ENCODE measurements at regions not wholly inside any gene's neighbourhood (a gene's known extent, or its start where the extent isn't known, plus 50 kb on each side); places are given as distances from the start of the nearest gene placed in this dataset.

DNA sequence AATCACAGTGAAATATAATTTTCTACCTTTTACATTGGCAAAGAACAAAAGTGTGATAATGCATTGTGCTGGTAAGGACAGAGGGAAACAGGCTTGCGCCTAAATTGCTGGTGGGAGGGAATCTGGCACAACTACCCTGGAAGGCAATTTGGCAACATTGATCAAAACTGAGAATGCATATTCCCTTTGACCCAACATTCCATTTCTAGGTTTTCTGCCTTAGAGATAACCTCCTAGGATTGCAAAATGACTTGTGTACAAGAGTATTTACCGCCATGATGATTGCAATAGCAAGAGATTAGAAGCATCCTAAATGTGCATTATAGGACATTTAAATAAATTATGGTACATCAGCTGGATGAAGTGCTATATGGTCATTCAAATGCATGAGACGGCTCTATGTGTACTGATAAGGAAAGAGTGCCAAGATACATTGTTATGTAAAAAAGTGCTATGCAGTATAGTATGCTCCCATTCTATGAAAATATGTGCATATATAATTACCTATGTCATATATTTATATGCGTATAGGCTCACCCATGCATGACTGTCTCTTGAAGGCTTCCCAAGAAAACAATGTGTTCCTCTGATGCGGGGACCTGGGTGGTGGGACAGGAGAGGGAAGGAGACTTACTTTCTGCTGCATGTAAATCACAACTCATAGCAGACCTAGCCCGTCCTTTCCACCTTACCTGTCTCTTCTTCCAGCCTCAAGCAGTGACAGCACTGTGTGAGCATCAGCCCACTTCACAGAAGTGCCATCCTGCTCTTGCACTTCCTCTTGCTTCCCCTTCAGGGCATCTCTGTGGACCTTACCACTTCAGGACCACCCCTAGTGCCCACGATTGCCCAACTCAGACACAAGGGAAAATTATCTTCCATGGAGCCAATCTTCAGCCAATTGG is 249.9 kb upstream of the TLE3 start:
- DNase-seq (ENCODE audit: low spot score) = no peak

GRCh38 chr15:70345251-70346019 is 247.7 kb upstream of the TLE3 start:
- DNase-seq (ENCODE audit: low spot score) = no peak

GRCh38 chr15:70344666-70345065 is 246.9 kb upstream of the TLE3 start:
- no peak for DNase-seq (ENCODE audit: low spot score)

DNA sequence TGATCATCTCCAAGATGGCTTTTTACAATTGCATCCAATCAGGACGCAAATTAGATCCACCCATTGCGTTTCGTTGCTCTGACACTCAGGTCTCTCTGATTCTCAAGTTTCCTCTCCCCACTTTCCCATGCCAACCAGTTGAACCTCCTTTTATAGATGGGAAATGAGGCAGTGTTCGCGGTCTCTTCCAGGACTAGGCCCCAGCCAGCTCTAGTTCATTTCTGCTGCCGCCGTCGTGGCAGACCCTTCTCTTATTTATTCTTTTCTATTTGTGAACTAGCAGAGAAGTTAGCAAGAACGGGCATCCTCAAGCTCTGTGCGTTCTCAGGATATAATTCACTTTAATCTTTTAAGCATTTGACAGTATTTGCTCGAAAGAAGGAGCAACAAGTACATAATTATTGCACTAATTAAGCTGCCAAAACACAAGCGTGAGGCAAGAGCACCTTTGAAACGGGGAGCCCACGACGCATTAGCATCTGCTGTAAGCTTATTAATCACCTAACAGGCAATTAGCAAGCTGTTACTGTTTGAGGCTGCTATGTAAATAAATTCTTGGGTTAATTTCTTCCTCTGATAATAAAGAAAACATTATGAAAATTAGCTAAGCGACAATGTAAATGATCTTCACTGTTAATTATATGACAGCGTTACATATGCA is 246.4 kb upstream of the TLE3 start:
- DNase-seq (ENCODE audit: low spot score) = no peak

DNA sequence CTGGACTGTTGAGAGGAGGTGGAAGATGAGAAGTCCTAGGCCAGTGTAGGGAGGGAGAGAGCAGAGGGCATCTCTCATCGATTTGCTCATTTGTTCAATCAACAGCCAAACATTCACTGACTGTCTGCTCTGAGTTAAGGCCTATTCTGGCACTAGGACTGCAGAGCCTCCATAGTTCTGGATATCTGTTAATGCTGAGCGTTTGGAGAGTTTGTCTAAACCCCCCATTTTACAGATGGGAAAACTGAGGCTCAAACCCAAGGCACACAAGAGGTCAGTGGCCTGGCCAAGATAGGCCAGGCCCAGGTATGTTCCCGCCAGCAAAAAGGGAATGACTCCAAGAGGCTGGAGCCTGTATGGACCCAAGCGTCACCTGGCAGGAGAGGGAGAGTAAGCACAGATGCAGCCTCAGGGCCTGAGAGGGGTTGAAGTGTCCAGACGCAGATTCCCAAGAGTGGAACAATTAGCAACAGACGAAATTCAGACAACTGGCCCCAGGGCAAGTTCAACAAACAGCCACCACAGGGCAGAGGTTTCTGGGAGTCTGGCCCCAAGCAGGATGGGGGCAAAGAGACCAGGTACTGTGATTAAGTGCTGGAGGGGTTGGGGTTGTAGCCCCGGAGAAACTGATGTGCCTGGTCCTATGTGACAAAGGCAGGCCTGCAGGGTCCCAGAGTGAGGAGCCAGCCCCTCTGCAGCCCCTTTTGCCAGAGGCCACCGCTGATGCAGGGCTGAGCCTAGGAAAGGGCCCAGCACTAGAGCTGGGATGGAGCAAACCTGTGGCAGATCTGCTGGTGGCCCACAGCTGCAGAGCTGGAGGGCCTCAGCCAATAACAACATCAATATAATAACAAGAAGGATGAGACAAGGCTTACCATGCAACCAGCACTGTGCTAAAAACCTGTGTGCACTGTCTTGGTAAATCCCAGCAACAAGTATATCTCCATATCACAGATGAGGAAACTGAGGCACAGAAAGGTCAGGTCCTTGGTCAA is 245.1 kb upstream of the TLE3 start:
- DNase-seq (ENCODE audit: low spot score) = no peak

- DNase-seq (ENCODE audit: low spot score) = no peak
Measured at GRCh38 chr15:70342141-70342540, 244.4 kb upstream of the TLE3 start.

DNA sequence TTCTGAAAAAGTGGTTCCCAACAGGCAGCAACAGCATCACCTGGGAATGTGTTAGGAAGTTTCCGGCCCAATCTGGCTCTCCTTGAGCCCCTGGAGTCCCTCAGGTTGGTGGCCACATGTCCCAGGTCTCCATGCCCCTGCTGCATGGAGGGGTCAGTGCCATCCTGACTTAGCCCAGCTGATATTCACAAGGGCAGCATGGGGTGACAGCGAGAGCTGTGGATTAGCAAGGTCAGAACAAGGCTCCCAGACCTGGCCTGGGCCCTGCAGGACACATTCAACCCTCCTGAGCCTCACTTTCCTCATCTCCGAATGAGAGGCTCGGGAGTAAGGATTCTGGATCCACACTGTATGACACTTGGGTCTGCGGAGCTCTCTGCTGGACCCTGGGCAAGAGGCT is 243.8 kb upstream of the TLE3 start:
- DNase-seq (ENCODE audit: low spot score) = no peak

DNA sequence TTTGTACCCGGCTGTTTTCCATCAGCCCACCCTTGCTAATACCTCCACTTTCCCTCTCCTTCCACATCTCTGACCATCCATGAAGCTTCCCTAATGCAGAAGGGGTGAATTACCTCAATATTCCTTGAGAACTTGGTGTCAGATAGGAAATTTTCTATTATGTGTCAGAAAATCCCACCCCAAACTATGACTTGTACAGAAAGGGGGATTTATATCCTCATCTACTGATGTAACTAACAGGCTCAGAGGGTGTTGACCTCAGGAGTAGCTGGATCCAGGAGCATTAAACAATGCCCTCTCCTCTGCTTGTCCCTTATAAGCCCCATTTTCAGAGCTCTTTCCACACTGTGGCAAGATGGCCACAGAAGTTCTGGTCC is 242.8 kb upstream of the TLE3 start:
- no peak for DNase-seq (ENCODE audit: low spot score)

DNA sequence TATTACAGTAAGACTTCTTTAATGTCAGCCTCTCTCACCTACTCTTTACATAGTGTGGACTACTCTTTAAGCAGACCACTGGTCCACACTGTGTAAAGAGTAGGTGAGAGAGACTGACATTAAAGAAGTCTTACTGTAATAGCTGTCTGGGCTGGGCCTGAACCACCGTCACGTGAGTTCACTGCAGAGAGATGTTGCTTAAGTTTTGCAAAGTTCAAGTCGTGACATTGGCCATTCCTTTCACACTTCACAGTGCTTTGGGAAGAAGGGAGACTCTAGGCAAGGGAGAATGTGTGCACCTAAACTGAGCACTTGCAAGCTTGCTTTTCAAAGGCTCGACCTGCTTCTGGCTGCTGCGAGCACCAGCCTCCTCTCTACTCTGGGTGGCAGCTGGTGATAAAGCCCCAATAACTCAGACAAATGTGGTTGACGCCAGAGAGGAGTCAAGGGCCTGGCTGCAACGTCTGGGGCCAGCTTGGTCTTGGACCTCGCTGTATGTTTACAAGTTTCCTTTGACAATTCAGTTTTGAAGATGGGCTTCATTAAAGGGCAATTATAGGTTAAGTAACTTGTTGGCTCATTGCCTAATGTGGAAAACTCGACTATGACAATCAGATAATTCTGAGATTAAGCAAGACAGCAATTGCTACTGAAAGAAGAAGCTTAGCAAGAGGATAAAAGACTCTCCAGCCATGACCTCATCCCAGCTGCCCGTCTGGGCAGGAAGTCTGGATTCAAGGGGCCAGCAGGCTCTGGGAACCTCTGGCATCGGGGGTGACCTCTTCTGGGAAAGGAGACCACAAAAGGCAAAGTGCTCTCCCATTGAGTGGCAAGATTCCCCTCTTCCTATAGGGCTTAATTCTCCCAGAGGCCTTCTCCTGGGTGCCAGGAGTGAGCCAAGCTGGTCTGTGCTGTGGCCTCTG is 242.1 kb upstream of the TLE3 start:
- no peak for DNase-seq (ENCODE audit: low spot score)

GRCh38 chr15:70337277-70338186 is 239.8 kb upstream of the TLE3 start:
- DNase-seq (ENCODE audit: low spot score) = no peak

DNA sequence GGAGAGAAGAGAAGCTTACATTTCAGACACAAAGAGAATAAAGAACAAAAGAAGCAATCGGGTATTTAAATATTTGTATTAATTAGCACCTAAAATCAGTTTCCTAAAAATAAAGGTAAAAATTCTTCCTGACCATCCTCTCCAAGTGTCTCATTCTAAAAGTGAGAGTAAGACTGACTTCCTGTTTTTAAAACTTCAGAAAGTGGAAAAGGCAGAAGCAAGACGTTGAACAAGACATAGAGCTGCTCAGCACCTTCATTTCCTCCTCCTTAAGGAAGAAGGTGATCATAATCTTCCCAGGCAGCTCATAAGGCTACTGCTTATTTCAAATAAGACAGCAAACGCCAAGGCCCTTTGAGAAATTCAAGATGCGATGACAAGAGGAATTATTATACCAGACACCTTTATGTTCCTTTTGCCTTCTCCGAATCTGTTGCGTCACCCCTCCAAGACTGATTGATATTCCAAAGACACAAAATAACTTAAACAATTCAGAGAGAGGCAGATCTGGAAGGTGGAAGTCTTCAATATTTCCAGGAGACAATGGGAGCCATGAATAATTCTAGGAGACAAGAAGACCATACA is 238.8 kb upstream of the TLE3 start:
- no peak for DNase-seq (ENCODE audit: low spot score)

- no peak for DNase-seq (ENCODE audit: low spot score)
Measured at GRCh38 chr15:70334286-70334685, 236.6 kb upstream of the TLE3 start.

DNA sequence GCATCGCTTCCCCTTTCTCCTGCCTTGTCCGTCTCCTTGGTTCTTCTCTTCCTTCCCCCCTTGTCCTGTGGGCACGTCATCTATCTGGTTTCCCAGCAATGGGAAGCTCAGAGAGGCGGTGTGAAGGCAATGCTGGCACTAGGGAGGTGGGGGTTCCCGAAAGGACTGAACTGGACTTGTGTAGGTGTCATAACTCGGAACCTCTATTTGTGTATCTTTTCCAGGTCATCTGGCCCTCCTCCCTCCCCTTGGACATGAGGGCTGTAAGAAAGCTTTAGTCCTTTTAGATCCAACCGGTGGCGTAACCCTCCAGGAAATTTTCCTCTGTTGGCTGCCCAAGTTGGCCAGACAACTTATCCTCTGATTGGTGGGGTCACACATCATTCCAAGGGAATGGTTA is 231.5 kb upstream of the TLE3 start:
- no peak for DNase-seq (ENCODE audit: low spot score)

DNA sequence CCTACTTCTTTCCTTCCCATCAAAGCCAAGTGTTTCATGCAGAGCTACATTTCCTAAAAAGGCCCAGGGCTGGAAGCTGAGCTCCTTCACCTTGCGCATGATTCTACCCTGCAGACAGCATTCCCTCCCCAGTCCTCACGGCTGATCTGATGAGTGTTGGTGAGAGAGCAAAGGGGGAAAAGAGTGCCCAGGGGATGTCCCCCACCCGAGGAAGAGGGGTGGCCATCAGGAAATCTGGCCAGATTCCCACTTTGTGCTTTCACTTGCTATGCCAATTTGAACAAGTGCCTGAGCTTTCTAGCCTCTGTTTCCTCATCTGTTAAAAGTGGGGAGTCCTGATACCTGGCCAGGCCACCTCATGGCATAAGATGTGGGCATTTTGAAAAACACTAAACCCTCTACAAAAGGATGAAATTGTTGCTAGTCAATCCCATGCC is 231.0 kb upstream of the TLE3 start:
- DNase-seq (ENCODE audit: low spot score) = no peak

- DNase-seq (ENCODE audit: low spot score) = peak; percentile 16
Measured at GRCh38 chr15:70327856-70328678, 230.3 kb upstream of the TLE3 start.

DNA sequence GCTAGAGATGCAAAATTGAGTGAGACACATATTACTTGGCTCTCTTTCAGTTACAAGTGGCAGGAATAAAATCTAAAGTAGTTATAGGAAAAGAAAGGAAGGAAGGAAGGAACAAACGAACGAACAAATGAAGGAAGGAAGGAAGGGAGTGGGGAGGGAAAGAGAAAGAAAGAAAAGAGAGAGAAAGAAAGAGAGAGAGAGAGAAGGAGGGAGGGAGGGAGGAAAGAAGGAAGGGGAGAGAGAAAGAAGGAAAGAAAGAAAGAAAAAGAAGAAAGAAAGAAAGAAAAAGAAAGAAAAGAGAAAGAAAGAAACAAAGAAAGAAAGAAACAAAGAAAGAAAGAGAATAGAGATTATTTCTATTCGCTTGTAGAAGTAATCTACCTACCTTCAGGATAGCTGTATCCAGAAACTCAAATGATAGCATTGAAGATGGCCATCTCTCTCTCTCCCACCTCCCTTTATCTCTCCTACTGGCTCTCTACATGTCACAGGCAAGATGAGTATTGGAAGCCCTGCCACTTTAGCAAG is 229.7 kb upstream of the TLE3 start:
- no peak for DNase-seq (ENCODE audit: low spot score)

DNA sequence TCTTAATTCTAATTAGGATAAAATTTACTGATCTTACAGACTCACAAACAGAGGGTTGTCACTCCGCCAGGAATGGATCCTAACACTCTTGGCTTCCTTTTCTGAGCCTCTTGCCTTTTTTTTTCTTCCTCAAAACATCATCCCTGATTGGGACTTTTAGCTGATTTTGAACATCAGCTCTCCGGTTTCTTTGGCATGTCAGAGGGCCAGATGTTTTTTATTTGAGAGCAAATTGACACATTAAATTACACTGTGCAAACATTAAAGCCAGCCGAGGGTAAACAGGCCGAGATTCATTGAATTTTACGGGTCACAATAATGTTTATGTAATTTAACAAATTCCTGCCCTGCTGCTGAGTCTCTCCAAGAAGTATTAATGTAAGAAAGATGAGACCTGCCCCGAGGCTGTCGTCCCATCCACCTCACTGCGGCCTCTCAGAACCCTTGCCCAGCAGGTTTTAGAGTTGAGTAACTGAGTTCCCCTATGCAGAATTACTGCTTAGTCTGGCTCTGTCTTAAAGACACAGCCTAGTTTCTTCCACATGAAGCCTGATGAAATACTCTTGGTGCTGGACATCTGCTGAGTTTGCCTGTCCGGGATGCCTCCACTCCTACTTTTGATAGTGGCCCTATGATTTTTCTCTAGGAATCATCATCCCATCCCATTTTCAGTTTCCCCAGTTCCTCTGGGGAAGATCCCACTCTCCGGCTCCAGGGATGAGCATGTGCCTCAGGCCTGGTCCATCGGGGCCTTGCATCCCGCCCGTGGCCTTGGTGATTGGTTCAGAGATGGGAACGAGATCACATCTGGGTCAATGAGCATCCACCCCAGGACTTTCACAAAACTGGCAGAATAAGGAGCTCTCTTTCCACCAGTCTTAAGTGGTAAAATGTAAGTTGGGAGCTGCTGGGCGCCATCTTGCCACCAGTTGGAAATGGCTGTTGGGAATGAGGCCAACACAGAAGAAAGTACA is 226.6 kb upstream of the TLE3 start:
- DNase-seq (ENCODE audit: low spot score) = no peak

Measured in hepatic stellate cell (primary cell).